ENCODE measurements at regions not wholly inside any gene's neighbourhood (a gene's known extent, or its start where the extent isn't known, plus 50 kb on each side); places are given as distances from the start of the nearest gene placed in this dataset.

- TF ChIP-seq POLR2AphosphoS5 (IDR thresholded peaks at IDR 0.05; ENCODE audit: low read depth, low read length): no peak
- no peak for TF ChIP-seq TAF1 (IDR thresholded peaks at IDR 0.05; ENCODE audit: borderline replicate concordance, insufficient read depth, low read length)
- TF ChIP-seq SIN3A (IDR thresholded peaks at IDR 0.05; ENCODE audit: borderline replicate concordance, insufficient read depth, low read length): no peak
- TF ChIP-seq FOXP2 (optimal IDR thresholded peaks at IDR 0.05; ENCODE audit: borderline replicate concordance, extremely low read depth, extremely low read length, insufficient read depth): no peak
- TF ChIP-seq REST (IDR thresholded peaks at IDR 0.05; ENCODE audit: insufficient read depth in 1 of 2, low read depth in 2 of 2, low read length in 2 of 2): no peak
Measured at GRCh38 chr4:12633053-12633651, 851.0 kb downstream of the RAB28 start.

GRCh38 chr4:12615822-12616221 is 868.3 kb downstream of the RAB28 start:
- TF ChIP-seq REST (IDR thresholded peaks at IDR 0.05; ENCODE audit: insufficient read depth in 1 of 2, low read depth in 2 of 2, low read length in 2 of 2) (no peak), SIN3A (IDR thresholded peaks at IDR 0.05; ENCODE audit: borderline replicate concordance, insufficient read depth, low read length) (no peak), POLR2AphosphoS5 (IDR thresholded peaks at IDR 0.05; ENCODE audit: low read depth, low read length) (no peak), FOXP2 (optimal IDR thresholded peaks at IDR 0.05; ENCODE audit: borderline replicate concordance, extremely low read depth, extremely low read length, insufficient read depth) (no peak), TAF1 (IDR thresholded peaks at IDR 0.05; ENCODE audit: borderline replicate concordance, insufficient read depth, low read length) (no peak)

GRCh38 chr4:12612876-12613275 is 871.3 kb downstream of the RAB28 start:
- TF ChIP-seq TAF1 (IDR thresholded peaks at IDR 0.05; ENCODE audit: borderline replicate concordance, insufficient read depth, low read length) (no peak), REST (IDR thresholded peaks at IDR 0.05; ENCODE audit: insufficient read depth in 1 of 2, low read depth in 2 of 2, low read length in 2 of 2) (no peak), SIN3A (IDR thresholded peaks at IDR 0.05; ENCODE audit: borderline replicate concordance, insufficient read depth, low read length) (no peak), POLR2AphosphoS5 (IDR thresholded peaks at IDR 0.05; ENCODE audit: low read depth, low read length) (no peak)

- TF ChIP-seq SIN3A (IDR thresholded peaks at IDR 0.05; ENCODE audit: borderline replicate concordance, insufficient read depth, low read length) (no peak), FOXP2 (optimal IDR thresholded peaks at IDR 0.05; ENCODE audit: borderline replicate concordance, extremely low read depth, extremely low read length, insufficient read depth) (no peak), REST (IDR thresholded peaks at IDR 0.05; ENCODE audit: insufficient read depth in 1 of 2, low read depth in 2 of 2, low read length in 2 of 2) (no peak), TAF1 (IDR thresholded peaks at IDR 0.05; ENCODE audit: borderline replicate concordance, insufficient read depth, low read length) (no peak), POLR2AphosphoS5 (IDR thresholded peaks at IDR 0.05; ENCODE audit: low read depth, low read length) (no peak)
Measured at GRCh38 chr4:12595986-12596385, 888.2 kb downstream of the RAB28 start.

- no peak for TF ChIP-seq TAF1 (IDR thresholded peaks at IDR 0.05; ENCODE audit: borderline replicate concordance, insufficient read depth, low read length)
- TF ChIP-seq REST (IDR thresholded peaks at IDR 0.05; ENCODE audit: insufficient read depth in 1 of 2, low read depth in 2 of 2, low read length in 2 of 2): no peak
- no peak for TF ChIP-seq SIN3A (IDR thresholded peaks at IDR 0.05; ENCODE audit: borderline replicate concordance, insufficient read depth, low read length)
Measured at GRCh38 chr4:12595489-12595888, 888.7 kb downstream of the RAB28 start.
